Ovary (tissue), 7 donors: ENCODE measurements at regions not wholly inside any gene's neighbourhood (a gene's known extent, or its start where the extent isn't known, plus 50 kb on each side); places are given as distances from the start of the nearest gene placed in this dataset.

ENCODE experiments used
- DNase-seq, 5 donors: peaks; one replicate each; pipeline ENCODE4 v3.0.0-alpha.2; 2019 to 2020
- H3K27ac ChIP-seq, 2 donors: fragments of 200-600 bp; one replicate each; pipeline versions ENCODE4 v1.5.1 to v1.8.0; 2019 to 2022
- H3K27me3 ChIP-seq: fragments of 200-600 bp; one replicate; pipeline ENCODE4 v1.8.0; 2022
- H3K36me3 ChIP-seq: fragments of 200-600 bp; sonication (generic); one replicate; pipeline ENCODE4 v1.5.1; 2019
- H3K4me1 ChIP-seq: one replicate; pipeline ENCODE4 v1.8.1; 2013; ENCODE audit warnings: mild to moderate bottlenecking, moderate library complexity; ENCODE audit not compliant: insufficient read depth
- H3K4me3 ChIP-seq: fragments of 200-600 bp; sonication (generic); one replicate; pipeline ENCODE4 v1.5.1; 2017
- H3K9me3 ChIP-seq, 2 donors: fragments of 200-600 bp in 1 of 2; sonication (generic) in 1 of 2; one replicate each; pipeline versions ENCODE4 v1.5.1 to v1.8.1; 2013 to 2019; ENCODE audit warnings: mild to moderate bottlenecking in 1 of 2, moderate library complexity in 1 of 2
- CTCF ChIP-seq, 3 donors: fragments of 450-650 bp in 2 of 3; fragments of 200-600 bp in 1 of 3; IDR thresholded peaks; one replicate each; pipeline versions ENCODE4 v1.5.1 to v1.8.0; 2016 to 2022; ENCODE audit warnings: antibody characterized with exemption in 3 of 3, mild to moderate bottlenecking in 1 of 3
- EP300 ChIP-seq: sonication (generic); formaldehyde crosslinking; IDR thresholded peaks from one replicate; pipeline ENCODE4 v1.6.1; 2017; ENCODE audit warnings: antibody characterized with exemption
- POLR2A ChIP-seq: fragments of 450-650 bp; IDR thresholded peaks from one replicate; pipeline ENCODE4 v1.6.1; 2017; ENCODE audit warnings: antibody characterized with exemption, mild to moderate bottlenecking, moderate library complexity
- WGBS, 3 donors: extraction: QIAGEN DNeasy Blood & Tissue Kit in 1 of 3; methylation state at CpG; one replicate each; pipeline versions ENCODE4 v1.1.5 to v1.1.7; 2013 to 2017; 5-methylcytosine and 5-hydroxymethylcytosine counted together
- intact Hi-C, 4 donors: fragments of 100-400 bp; cut with DNase I; formaldehyde crosslinking; loops; one replicate each; pipeline versions ENCODE4 v1.11.0 to v1.15.1; 2022 to 2023
- donor health status: DM: no; HTN: no; CAD: no; lungs with moderate emphysema.
- donor health status: DM: no; HTN: no; CAD: no.
- donor health status: Bipolar disorder and iron deficiency.
- donor health status: DM: no; HTN: no; CAD: no.
- donor health status: DM: yes; HTN: yes; CAD: no.

DNA sequence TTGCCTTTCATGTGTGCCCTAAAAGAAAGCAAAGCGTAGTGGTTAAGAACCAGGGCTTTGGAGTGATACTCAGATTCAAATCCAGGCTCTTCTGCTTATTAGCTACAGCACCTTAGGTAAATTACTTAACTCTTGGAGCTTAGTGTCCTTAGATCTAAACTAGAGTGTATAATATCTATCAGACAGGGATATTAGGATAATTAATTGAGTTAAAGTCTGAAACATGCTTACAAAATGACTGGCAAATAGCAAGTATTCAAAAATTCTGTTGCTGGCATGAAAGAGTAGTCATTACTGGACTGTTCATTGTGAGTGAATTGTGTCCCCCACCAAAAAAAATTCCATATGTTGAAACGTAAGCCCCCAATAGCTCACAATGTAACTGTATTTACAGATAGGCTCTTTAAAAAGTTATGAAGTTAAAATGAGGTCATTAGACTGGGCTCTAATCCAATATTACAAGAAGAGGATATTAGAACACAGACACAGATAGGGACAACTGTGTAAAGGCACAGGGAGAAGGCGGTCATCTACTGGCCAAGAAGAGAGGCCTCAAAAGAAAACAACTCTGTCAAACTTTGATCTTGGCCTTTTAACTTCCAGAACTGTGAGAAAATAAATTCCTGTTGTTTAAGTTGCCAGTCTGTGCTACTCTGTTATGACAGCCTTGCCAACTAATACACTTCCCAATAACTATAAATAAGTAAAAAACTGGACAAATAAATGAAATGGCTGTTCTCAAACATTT, 60.4 kb upstream of the LRRC3B start:
- TF ChIP-seq CTCF (IDR thresholded peaks at IDR 0.05): no peak
- no peak for TF ChIP-seq EP300
- no peak for TF ChIP-seq POLR2A
- Histone ChIP-seq H3K27ac (no peak overlapping the region), H3K36me3 (no peaks in the 10 kb centered on the region), H3K9me3 (no peaks in the 10 kb centered on the region), H3K4me1 (no peaks in the 10 kb centered on the region), H3K27me3 (no peaks in the 10 kb centered on the region), H3K4me3 (no peak overlapping the region)
- 57 to 64% (median 60%) methylated on average over 3 of the region's 3 CpGs for WGBS, 3 donors
- DNase-seq: no peak
- intact Hi-C loops: no loop called here
